Sigmoid colon (tissue), 4 donors: ENCODE measurements at regions not wholly inside any gene's neighbourhood (a gene's known extent, or its start where the extent isn't known, plus 50 kb on each side); places are given as distances from the start of the nearest gene placed in this dataset.

Experiments used
- CTCF ChIP-seq, 4 experiments: fragments of 450-650 bp in 3 of 4; fragments of 200-600 bp in 1 of 4; IDR thresholded peaks; one replicate each; pipeline ENCODE4 v1.5.1; 2016 to 2019; ENCODE audit warnings: antibody characterized with exemption in 4 of 4, mild to moderate bottlenecking in 3 of 4, moderate library complexity in 2 of 4
- EP300 ChIP-seq, 4 donors: sonication (generic); formaldehyde crosslinking; IDR thresholded peaks; one replicate each; pipeline ENCODE4 v1.6.1; 2017; ENCODE audit warnings: antibody characterized with exemption in 4 of 4
- POLR2A ChIP-seq, 2 donors: fragments of 450-650 bp; IDR thresholded peaks; one replicate each; pipeline ENCODE4 v1.6.1; 2016; ENCODE audit warnings: antibody characterized with exemption in 2 of 2, mild to moderate bottlenecking in 2 of 2, moderate library complexity in 2 of 2
- POLR2AphosphoS5 ChIP-seq, 4 donors: sonication (generic); formaldehyde crosslinking; IDR thresholded peaks; one replicate each; pipeline ENCODE4 v1.6.1; 2017; ENCODE audit warnings: antibody characterized with exemption in 4 of 4

- TF ChIP-seq POLR2A (IDR thresholded peaks at IDR 0.05) (no peak), CTCF (IDR thresholded peaks at IDR 0.05) (no peak), POLR2AphosphoS5 (IDR thresholded peaks at IDR 0.05) (no peak), EP300 (IDR thresholded peaks at IDR 0.05) (no peak)
These were observed 454.3 kb upstream of the KIRREL3 start for GRCh38 chr11:127454856-127455255.
